ENCODE measurements at regions not wholly inside any gene's neighbourhood (a gene's known extent, or its start where the extent isn't known, plus 50 kb on each side); places are given as distances from the start of the nearest gene placed in this dataset.

DNA sequence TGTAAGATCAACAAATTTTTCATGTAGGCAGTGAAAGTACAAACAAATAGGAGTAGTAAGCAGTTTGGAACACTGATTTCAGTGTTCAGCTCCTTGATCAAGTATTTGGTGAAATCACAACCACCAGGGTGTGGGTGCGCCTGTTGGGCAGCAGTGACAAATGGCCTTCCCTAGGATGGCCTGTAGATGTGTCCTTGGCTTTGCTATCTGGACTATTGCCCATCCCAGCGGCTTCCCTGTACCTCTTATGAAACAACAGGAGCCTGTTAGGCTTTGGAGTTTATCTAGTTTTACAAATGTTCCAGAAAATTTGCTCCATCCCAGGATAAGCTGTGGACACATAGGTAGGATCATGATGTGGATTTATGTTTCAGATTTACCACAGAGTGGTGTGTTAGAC lies 216.8 kb upstream of the FAT1 start:
- H3K27me3 ChIP-seq: no peaks in the 10 kb centered on the region
- TF ChIP-seq, protein P1, sequence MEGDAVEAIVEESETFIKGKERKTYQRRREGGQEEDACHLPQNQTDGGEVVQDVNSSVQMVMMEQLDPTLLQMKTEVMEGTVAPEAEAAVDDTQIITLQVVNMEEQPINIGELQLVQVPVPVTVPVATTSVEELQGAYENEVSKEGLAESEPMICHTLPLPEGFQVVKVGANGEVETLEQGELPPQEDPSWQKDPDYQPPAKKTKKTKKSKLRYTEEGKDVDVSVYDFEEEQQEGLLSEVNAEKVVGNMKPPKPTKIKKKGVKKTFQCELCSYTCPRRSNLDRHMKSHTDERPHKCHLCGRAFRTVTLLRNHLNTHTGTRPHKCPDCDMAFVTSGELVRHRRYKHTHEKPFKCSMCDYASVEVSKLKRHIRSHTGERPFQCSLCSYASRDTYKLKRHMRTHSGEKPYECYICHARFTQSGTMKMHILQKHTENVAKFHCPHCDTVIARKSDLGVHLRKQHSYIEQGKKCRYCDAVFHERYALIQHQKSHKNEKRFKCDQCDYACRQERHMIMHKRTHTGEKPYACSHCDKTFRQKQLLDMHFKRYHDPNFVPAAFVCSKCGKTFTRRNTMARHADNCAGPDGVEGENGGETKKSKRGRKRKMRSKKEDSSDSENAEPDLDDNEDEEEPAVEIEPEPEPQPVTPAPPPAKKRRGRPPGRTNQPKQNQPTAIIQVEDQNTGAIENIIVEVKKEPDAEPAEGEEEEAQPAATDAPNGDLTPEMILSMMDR (IDR thresholded peaks at IDR 0.05): no peak
- H3K4me3 ChIP-seq (ENCODE audit: low read depth in 1 of 2, low read length in 1 of 2): no peak overlapping the region
- H3K36me3 ChIP-seq: no peaks in the 10 kb centered on the region
- H3K27ac ChIP-seq: no peak overlapping the region
- H3K4me1 ChIP-seq (ENCODE audit: control insufficient read depth in 1 of 2, insufficient read depth in 1 of 2, low read depth in 1 of 2, low read length in 1 of 2): no peaks in the 10 kb centered on the region
- no peaks in the 10 kb centered on the region for H3K9me3 ChIP-seq

DNA sequence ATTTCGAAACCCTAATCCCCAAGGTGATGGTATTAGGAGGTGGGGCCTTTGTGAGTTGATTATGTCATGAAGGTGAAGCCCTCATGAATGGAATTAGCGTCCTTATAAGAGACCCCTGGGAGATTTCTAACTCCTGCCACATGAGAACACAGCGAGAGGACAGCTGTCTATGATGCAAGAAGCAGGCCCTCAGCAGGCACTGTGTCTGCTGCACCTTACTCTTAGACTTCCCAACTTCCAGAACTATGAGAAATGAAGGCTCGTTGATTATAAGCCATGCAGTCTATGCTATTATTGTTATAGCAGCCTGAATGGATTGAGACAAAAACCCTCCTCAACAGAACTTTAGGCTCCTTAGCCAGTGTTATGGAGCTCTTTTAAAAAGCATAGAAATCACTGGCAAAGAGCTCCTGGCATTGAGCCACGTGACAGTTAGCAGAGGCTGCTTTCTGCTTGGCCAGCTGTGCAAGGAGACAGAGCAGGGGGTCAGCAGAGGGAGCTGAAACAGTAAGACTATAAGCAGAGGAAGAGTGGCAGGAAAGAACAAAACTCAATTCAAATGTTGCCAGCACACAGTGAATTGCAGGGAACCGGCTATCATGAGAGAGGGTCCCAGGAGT lies 219.2 kb upstream of the FAT1 start:
- Histone ChIP-seq H3K36me3 (no peaks in the 10 kb centered on the region), H3K27ac (no peak overlapping the region), H3K4me3 (ENCODE audit: low read depth in 1 of 2, low read length in 1 of 2) (no peak overlapping the region), H3K27me3 (no peaks in the 10 kb centered on the region), H3K9me3 (no peaks in the 10 kb centered on the region), H3K4me1 (ENCODE audit: control insufficient read depth in 1 of 2, insufficient read depth in 1 of 2, low read depth in 1 of 2, low read length in 1 of 2) (no peaks in the 10 kb centered on the region)
- TF ChIP-seq, protein P1 (IDR thresholded peaks at IDR 0.05): no peak

DNA sequence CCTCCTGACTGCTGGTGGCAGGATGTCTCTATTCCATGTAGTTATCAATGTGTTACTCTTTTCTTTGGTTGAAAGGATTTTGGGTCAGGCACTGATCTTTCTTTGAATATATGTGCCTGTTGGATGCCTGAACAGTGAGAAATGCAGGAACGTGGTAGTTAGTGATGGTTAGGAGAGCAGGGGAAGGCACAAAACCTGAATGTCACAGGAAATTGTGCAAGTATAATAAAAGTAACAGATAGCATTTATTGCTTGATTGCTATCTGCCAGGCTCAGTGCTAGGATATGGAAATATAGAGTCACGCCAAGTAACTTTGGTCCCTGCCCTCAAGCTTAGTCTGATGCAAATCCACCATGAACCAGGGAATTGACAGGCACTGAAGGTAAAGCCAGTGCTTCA lies 219.8 kb upstream of the FAT1 start:
- TF ChIP-seq, protein P1 (IDR thresholded peaks at IDR 0.05): no peak
- Histone ChIP-seq H3K9me3 (no peaks in the 10 kb centered on the region), H3K4me3 (ENCODE audit: low read depth in 1 of 2, low read length in 1 of 2) (no peak overlapping the region), H3K36me3 (no peaks in the 10 kb centered on the region), H3K27ac (no peak overlapping the region), H3K4me1 (ENCODE audit: control insufficient read depth in 1 of 2, insufficient read depth in 1 of 2, low read depth in 1 of 2, low read length in 1 of 2) (no peaks in the 10 kb centered on the region), H3K27me3 (no peaks in the 10 kb centered on the region)

DNA sequence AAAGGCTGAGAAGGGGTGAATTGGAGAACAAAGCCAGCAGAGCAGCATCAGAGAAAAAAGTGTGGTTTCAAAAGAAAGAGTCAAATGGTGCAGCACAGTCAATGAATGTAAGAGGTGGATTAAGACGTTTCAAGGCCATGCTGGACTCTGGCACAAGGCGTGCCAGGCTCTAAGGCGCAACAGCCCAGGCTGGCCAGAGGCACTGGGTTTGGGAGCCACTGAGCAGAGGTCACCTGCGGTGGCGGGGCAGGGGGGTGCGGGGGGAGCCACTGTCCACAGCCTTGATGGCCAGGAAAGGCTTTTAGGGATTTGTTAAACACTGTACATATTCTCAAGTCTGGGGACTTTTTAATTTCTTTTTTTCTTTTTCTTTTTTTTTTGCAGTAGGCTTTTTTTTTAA lies 222.5 kb upstream of the FAT1 start:
- H3K4me1 ChIP-seq (ENCODE audit: control insufficient read depth in 1 of 2, insufficient read depth in 1 of 2, low read depth in 1 of 2, low read length in 1 of 2): no peaks in the 10 kb centered on the region
- no peaks in the 10 kb centered on the region for H3K36me3 ChIP-seq
- H3K27me3 ChIP-seq: no peaks in the 10 kb centered on the region
- H3K27ac ChIP-seq: no peak overlapping the region
- TF ChIP-seq, protein P1 (IDR thresholded peaks at IDR 0.05): no peak
- no peaks in the 10 kb centered on the region for H3K9me3 ChIP-seq
- no peak overlapping the region for H3K4me3 ChIP-seq (ENCODE audit: low read depth in 1 of 2, low read length in 1 of 2)

DNA sequence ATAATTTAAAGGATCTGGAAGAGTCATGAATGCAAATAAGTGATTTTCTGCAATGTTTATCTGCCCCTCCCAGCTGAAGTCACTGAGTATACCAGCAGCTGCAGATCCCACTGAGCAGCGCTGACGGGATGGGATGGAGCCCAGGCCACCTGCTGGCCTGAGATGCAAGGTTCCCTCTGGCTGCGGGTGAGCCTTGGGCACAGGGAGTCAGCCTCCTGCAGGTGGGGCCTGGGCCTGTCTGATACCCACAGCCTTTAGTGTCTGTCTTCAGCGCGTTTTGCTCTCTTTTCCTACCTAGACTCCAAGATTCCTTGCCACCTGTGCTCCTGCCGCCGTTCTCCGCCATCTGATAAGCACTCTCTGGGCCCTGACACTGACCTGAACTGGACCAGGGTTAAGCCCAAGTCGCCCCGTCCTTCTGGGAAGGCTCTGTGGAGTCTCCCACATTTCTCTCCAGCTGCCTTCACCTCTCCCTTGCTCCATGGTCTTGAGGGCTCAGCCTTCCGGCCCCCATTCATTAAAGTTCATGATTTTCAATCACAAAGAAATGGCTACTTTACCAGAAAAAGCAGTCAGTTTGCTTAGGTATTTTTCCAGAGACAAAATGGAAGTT lies 223.1 kb upstream of the FAT1 start:
- no peak overlapping the region for H3K27ac ChIP-seq
- TF ChIP-seq, protein P1 (IDR thresholded peaks at IDR 0.05): no peak
- H3K4me1 ChIP-seq (ENCODE audit: control insufficient read depth in 1 of 2, insufficient read depth in 1 of 2, low read depth in 1 of 2, low read length in 1 of 2): no peaks in the 10 kb centered on the region
- H3K36me3 ChIP-seq: no peaks in the 10 kb centered on the region
- H3K27me3 ChIP-seq: no peaks in the 10 kb centered on the region
- H3K4me3 ChIP-seq (ENCODE audit: low read depth in 1 of 2, low read length in 1 of 2): no peak overlapping the region
- no peaks in the 10 kb centered on the region for H3K9me3 ChIP-seq

Data from neutrophil (primary cell).